H1 (cell line): ENCODE measurements at regions not wholly inside any gene's neighbourhood (a gene's known extent, or its start where the extent isn't known, plus 50 kb on each side); places are given as distances from the start of the nearest gene placed in this dataset.

Source experiments
- CTCF ChIA-PET: fragments of 300-600 bp; sonication (Branson Sonifier 250); formaldehyde crosslinking; loops from one replicate; lab custom pipeline; 2021; ENCODE audit not compliant: partially characterized antibody; lab: Charles Lee
- POLR2A ChIA-PET: fragments of 300-600 bp; sonication (Branson Sonifier 250); formaldehyde crosslinking; loops from one replicate; lab custom pipeline; 2021; ENCODE audit warnings: inconsistent platforms; ENCODE audit not compliant: partially characterized antibody; lab: Charles Lee
- DNase-seq, 2 experiments: peaks; one replicate each; pipeline versions ENCODE4 v3.0.0 to v3.0.0-alpha.2; 2010 to 2022; ENCODE audit warnings: low spot score in 2 of 2, low read depth in 1 of 2, mixed read lengths in 1 of 2
- FAIRE-seq: peaks from 2 replicates; lab custom pipeline; 2011; peaks lifted over from hg19 to GRCh38; lab: Jason Lieb, UNC
- H2AFZ ChIP-seq: 2 replicates; pipeline ENCODE4 v1.8.1; 2012; ENCODE audit warnings: low read length, inconsistent platforms
- H2AK5ac ChIP-seq: 2 replicates; pipeline ENCODE4 v1.6.1; 2013; ENCODE audit warnings: low read depth, low read length
- H2BK120ac ChIP-seq: replicated peaks from 2 replicates; pipeline ENCODE3; 2013; ENCODE audit warnings: low read depth, low read length, inconsistent platforms
- H2BK12ac ChIP-seq: 2 replicates; pipeline ENCODE4 v1.6.1; 2013; ENCODE audit warnings: low read depth, low read length
- H2BK15ac ChIP-seq: 2 replicates; pipeline ENCODE4 v1.6.1; 2013; ENCODE audit warnings: low read length
- H2BK20ac ChIP-seq: 2 replicates; pipeline ENCODE4 v1.6.1; 2013; ENCODE audit warnings: low read length
- H2BK5ac ChIP-seq: 2 replicates; pipeline ENCODE4 v1.6.1; 2013; ENCODE audit warnings: low read depth, low read length
- H3K14ac ChIP-seq: 2 replicates; pipeline ENCODE4 v1.6.1; 2013; ENCODE audit warnings: inconsistent platforms; ENCODE audit not compliant: insufficient read length
- H3K18ac ChIP-seq: 2 replicates; pipeline ENCODE4 v1.6.1; 2013; ENCODE audit warnings: low read length; ENCODE audit errors: extremely low read depth
- H3K23ac ChIP-seq: 2 replicates; pipeline ENCODE4 v1.6.1; 2013; ENCODE audit warnings: inconsistent platforms; ENCODE audit not compliant: insufficient read length
- H3K23me2 ChIP-seq: 2 replicates; pipeline ENCODE4 v1.6.1; 2013; ENCODE audit warnings: low read depth, low read length
- H3K27ac ChIP-seq: 2 replicates; pipeline ENCODE4 v1.6.1; 2011; ENCODE audit warnings: low read depth, low read length, inconsistent platforms
- H3K27me3 ChIP-seq, 4 experiments: replicated peaks in 1 of 4; 1 replicate in 1 of 4; 2 replicates in 3 of 4; pipeline versions ENCODE4 v1.6.1 to v1.8.1; 2011 to 2013; ENCODE audit warnings: low read length in 3 of 4, mild to moderate bottlenecking in 3 of 4, inconsistent platforms in 2 of 4, mixed read lengths in 2 of 4, moderate library complexity in 1 of 4; ENCODE audit not compliant: control insufficient read depth in 3 of 4, insufficient read depth in 3 of 4; ENCODE audit errors: extremely low read depth in 1 of 4
- H3K36me3 ChIP-seq, 4 experiments: 2 replicates each; pipeline versions ENCODE4 v1.6.1 to v1.8.1; 2011 to 2013; ENCODE audit warnings: mild to moderate bottlenecking in 4 of 4, low read length in 3 of 4, moderate library complexity in 2 of 4, control low read depth in 1 of 4, inconsistent platforms in 1 of 4; ENCODE audit not compliant: insufficient read depth in 4 of 4, control insufficient read depth in 2 of 4
- H3K4ac ChIP-seq: replicated peaks from 2 replicates; pipeline ENCODE3; 2013; ENCODE audit warnings: low read length, low read depth, mixed read lengths, inconsistent platforms; ENCODE audit not compliant: insufficient read length
- H3K4me1 ChIP-seq, 4 experiments: replicated peaks in 1 of 4; 1 replicate in 1 of 4; 2 replicates in 3 of 4; pipeline versions ENCODE4 v1.6.1 to v1.8.1; 2011 to 2013; ENCODE audit warnings: low read length in 3 of 4, inconsistent platforms in 2 of 4, mixed read lengths in 1 of 4; ENCODE audit not compliant: insufficient read depth in 4 of 4, control insufficient read depth in 3 of 4
- H3K4me2 ChIP-seq, 2 experiments: 2 replicates each; pipeline versions ENCODE4 v1.6.1 to v1.8.1; 2011 to 2013; ENCODE audit warnings: low read depth in 2 of 2, low read length in 2 of 2, control low read depth in 1 of 2, inconsistent platforms in 1 of 2, mild to moderate bottlenecking in 1 of 2; ENCODE audit not compliant: insufficient read depth in 1 of 2
- H3K4me3 ChIP-seq, 4 experiments: fragments of 200-600, 300-600 bp in 1 of 4; sonication (generic), shearing (Covaris generic), sonication (Bioruptor Twin) in 1 of 4; 2 replicates each; pipeline versions ENCODE4 v1.5.1 to v1.8.1; 2011 to 2016; ENCODE audit warnings: low read length in 4 of 4, low read depth in 3 of 4, control low read depth in 2 of 4, inconsistent platforms in 2 of 4, mild to moderate bottlenecking in 2 of 4, mixed read lengths in 1 of 4, moderate library complexity in 1 of 4; ENCODE audit not compliant: insufficient read depth in 2 of 4; ENCODE audit errors: extremely low read depth in 1 of 4
- H3K56ac ChIP-seq: replicated peaks from 2 replicates; pipeline ENCODE3; 2013; ENCODE audit warnings: low read depth, mild to moderate bottlenecking, mixed read lengths, low read length, inconsistent platforms; ENCODE audit not compliant: insufficient read length
- H3K79me1 ChIP-seq: 2 replicates; pipeline ENCODE4 v1.6.1; 2013; ENCODE audit warnings: low read depth, low read length, control low read depth
- H3K79me2 ChIP-seq, 2 experiments: 2 replicates each; pipeline versions ENCODE4 v1.6.1 to v1.8.1; 2012 to 2013; ENCODE audit warnings: low read length in 2 of 2, mild to moderate bottlenecking in 2 of 2, inconsistent platforms in 1 of 2; ENCODE audit not compliant: insufficient read depth in 2 of 2, control insufficient read depth in 1 of 2
- H3K9ac ChIP-seq, 4 experiments: replicated peaks in 1 of 4; 1 replicate in 1 of 4; 2 replicates in 3 of 4; pipeline versions ENCODE4 v1.6.1 to v1.8.1; 2011 to 2013; ENCODE audit warnings: low read depth in 3 of 4, low read length in 3 of 4, control low read depth in 2 of 4, mild to moderate bottlenecking in 2 of 4, moderate library complexity in 2 of 4, inconsistent platforms in 1 of 4; ENCODE audit errors: extremely low read depth in 1 of 4
- H3K9me3 ChIP-seq, 2 experiments: 2 replicates each; pipeline versions ENCODE4 v1.6.1 to v1.8.1; 2012 to 2013; ENCODE audit warnings: mild to moderate bottlenecking in 2 of 2, moderate library complexity in 2 of 2, control low read depth in 1 of 2, inconsistent platforms in 1 of 2, low read depth in 1 of 2, low read length in 1 of 2, mixed read lengths in 1 of 2; ENCODE audit not compliant: insufficient read depth in 2 of 2
- H4K20me1 ChIP-seq, 2 experiments: replicated peaks in 1 of 2; 2 replicates each; pipeline versions ENCODE3 to v1.8.1; 2011 to 2013; ENCODE audit warnings: inconsistent platforms in 2 of 2, low read length in 2 of 2, mild to moderate bottlenecking in 1 of 2; ENCODE audit not compliant: insufficient read depth in 2 of 2, control insufficient read depth in 1 of 2
- H4K5ac ChIP-seq: 2 replicates; pipeline ENCODE4 v1.6.1; 2013; ENCODE audit warnings: low read length, low read depth, mixed read lengths, inconsistent platforms; ENCODE audit not compliant: insufficient read length
- H4K8ac ChIP-seq: 2 replicates; pipeline ENCODE4 v1.8.0; 2013; ENCODE audit warnings: mild to moderate bottlenecking, moderate library complexity, low read length, inconsistent platforms; ENCODE audit not compliant: insufficient read depth; ENCODE audit errors: extremely low read depth
- H4K91ac ChIP-seq: replicated peaks from 2 replicates; pipeline ENCODE3; 2013; ENCODE audit warnings: low read length, mixed read lengths, inconsistent platforms; ENCODE audit not compliant: insufficient read length
- CBX8 ChIP-seq: fragments of 300-800, 300-1000 bp; sonication (generic); IDR thresholded peaks from 2 replicates; pipeline ENCODE4 v1.7.1; 2016; ENCODE audit warnings: low read depth, low read length, borderline replicate concordance
- GABPA ChIP-seq: IDR thresholded peaks from 2 replicates; pipeline ENCODE4 v1.6.1; 2011; ENCODE audit warnings: mild to moderate bottlenecking, low read length, moderate library complexity, borderline replicate concordance; ENCODE audit not compliant: insufficient read depth
- GTF2F1 ChIP-seq: IDR thresholded peaks from 2 replicates; pipeline ENCODE4 v1.6.1; 2012; ENCODE audit warnings: low read depth, low read length, improper control_type of control experiment, borderline replicate concordance
- JUN ChIP-seq: IDR thresholded peaks from 2 replicates; pipeline ENCODE4 v1.6.1; 2011; ENCODE audit warnings: low read depth, mild to moderate bottlenecking, improper control_type of control experiment, low read length
- KDM1A ChIP-seq: fragments of 200-600, 300-600 bp; sonication (generic); IDR thresholded peaks from 2 replicates; pipeline ENCODE4 v1.7.1; 2016; ENCODE audit warnings: mild to moderate bottlenecking, low read length, borderline replicate concordance
- POLR2A ChIP-seq, 2 experiments: IDR thresholded peaks; 1 replicate in 1 of 2; 2 replicates in 1 of 2; pipeline ENCODE4 v1.6.1; 2011; ENCODE audit warnings: low read depth in 2 of 2, low read length in 2 of 2, mild to moderate bottlenecking in 2 of 2; ENCODE audit errors: control extremely low read depth in 1 of 2
- POU5F1 ChIP-seq: IDR thresholded peaks from 2 replicates; pipeline ENCODE4 v1.6.1; 2011; ENCODE audit warnings: low read depth, mild to moderate bottlenecking, low read length, moderate library complexity
- SIN3A ChIP-seq, 2 experiments: IDR thresholded peaks in 1 of 2; conservative IDR thresholded peaks in 1 of 2; 2 replicates each; pipeline ENCODE4 v1.6.1; 2011 to 2012; ENCODE audit warnings: low read length in 2 of 2, improper control_type of control experiment in 1 of 2, low read depth in 1 of 2, mild to moderate bottlenecking in 1 of 2
- SIRT6 ChIP-seq: IDR thresholded peaks from one replicate; pipeline ENCODE4 v1.7.1; 2012; ENCODE audit warnings: low read length, inconsistent platforms
- SRF ChIP-seq: IDR thresholded peaks from 2 replicates; pipeline ENCODE4 v1.6.1; 2011; ENCODE audit warnings: mild to moderate bottlenecking, low read depth, low read length, moderate library complexity
- TAF1 ChIP-seq: IDR thresholded peaks from 2 replicates; pipeline ENCODE4 v1.6.1; 2011; ENCODE audit warnings: mild to moderate bottlenecking, low read depth, low read length
- WGBS, 2 experiments: shearing (Covaris generic) in 1 of 2; methylation state at CpG; one replicate each; pipeline versions ENCODE4 v1.1.6 to v1.1.7; 2013 to 2015; ENCODE audit warnings: low lambda C conversion rate in 2 of 2, mixed read lengths in 2 of 2, inconsistent platforms in 1 of 2, low coverage in 1 of 2, missing lambda C conversion rate in 1 of 2; ENCODE audit not compliant: insufficient replicate concordance in 2 of 2, insufficient coverage in 1 of 2, insufficient read length in 1 of 2; ENCODE audit errors: extremely low coverage in 1 of 2, missing lambda C conversion rate in 1 of 2; 5-methylcytosine and 5-hydroxymethylcytosine counted together

DNA sequence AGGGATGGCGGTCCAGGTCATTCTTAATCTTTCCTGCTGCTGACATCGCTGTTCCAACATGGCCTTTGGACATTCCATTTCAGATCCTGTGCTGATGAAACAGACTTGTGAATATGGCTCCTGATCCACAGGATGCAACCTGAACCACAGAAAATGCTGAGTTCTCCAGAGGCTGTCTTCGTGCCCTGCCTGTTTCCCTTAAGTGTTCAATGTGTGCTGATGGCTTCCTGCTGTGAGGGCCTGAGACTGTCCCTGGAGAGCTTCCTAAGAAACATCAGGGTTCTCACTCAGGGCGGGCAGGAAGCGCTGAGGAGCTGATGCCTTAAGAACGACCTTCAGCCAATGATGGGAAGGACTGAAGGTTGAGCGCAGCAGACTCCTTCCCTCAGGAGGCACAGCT is 909.4 kb downstream of the UQCRFS1 start:
- Histone ChIP-seq H4K8ac (no peak overlapping the region), H3K56ac (no peak overlapping the region), H3K4me3 (no peak overlapping the region), H3K18ac (no peak overlapping the region), H4K5ac (no peak overlapping the region), H4K20me1 (no peaks in the 10 kb centered on the region), H2BK120ac (no peak overlapping the region), H2BK5ac (no peak overlapping the region), H3K27me3 (no peaks in the 10 kb centered on the region), H2BK15ac (no peak overlapping the region), H3K27ac (no peak overlapping the region), H2BK12ac (no peak overlapping the region), H3K9ac (no peak overlapping the region), H3K9me3 (no peaks in the 10 kb centered on the region), H3K4ac (no peak overlapping the region), H2AFZ (no peak overlapping the region), H2BK20ac (0 out of 2 replicates have a peak overlapping the region, but pooled peaks have one; percentile 16), H3K14ac (no peak overlapping the region), H3K23me2 (no peaks in the 10 kb centered on the region), H3K79me2 (no peaks in the 10 kb centered on the region), H3K23ac (no peak overlapping the region), H2AK5ac (no peak overlapping the region), H3K4me2 (no peak overlapping the region), H3K4me1 (peaks cover 0 to 5% (median 2%) of the 10 kb centered on the region in 4 experiments; a peak in 3 of 7 replicates), H3K36me3 (no peaks in the 10 kb centered on the region), H3K79me1 (no peaks in the 10 kb centered on the region), H4K91ac (no peak overlapping the region)
- 94% methylated on average over 7 of the region's 7 CpGs; no CpG with 5 or more reads in 1 of the 2 experiments for WGBS, 2 experiments
- CTCF ChIA-PET: interaction anchor here (1.4 to 2.0 kb wide), 2 partner anchors 20 to 60 kb away, joined by 3 to 7 read pairs; no protein-coding TSS in a partner anchor
- TF ChIP-seq JUN: no peak
- no peak for TF ChIP-seq SIRT6
- no peak for TF ChIP-seq SRF
- TF ChIP-seq KDM1A: no peak
- TF ChIP-seq POU5F1: no peak
- no peak for TF ChIP-seq GABPA
- no peak for TF ChIP-seq POLR2A (IDR thresholded peaks at IDR 0.05; ENCODE audit: control extremely low read depth in 1 of 2, low read depth in 2 of 2, low read length in 2 of 2)
- TF ChIP-seq CBX8: no peak
- no peak for TF ChIP-seq GTF2F1
- TF ChIP-seq TAF1: no peak
- no peak for TF ChIP-seq SIN3A (conservative IDR thresholded peaks at IDR 0.05 in 1 of 2, IDR thresholded peaks at IDR 0.05 in 1 of 2; ENCODE audit: low read depth in 1 of 2, low read length in 2 of 2)
- FAIRE-seq (no peak), DNase-seq (no peak)
- POLR2A ChIA-PET: no interaction called here
